Heart right ventricle (tissue), 16 donors: ENCODE measurements at regions not wholly inside any gene's neighbourhood (a gene's known extent, or its start where the extent isn't known, plus 50 kb on each side); places are given as distances from the start of the nearest gene placed in this dataset.

Source experiments
- ATAC-seq, 8 donors: fragments of 200-7000 bp; cut with Tn5 transposase; one replicate each; pipeline ENCODE4 v1.9.1; 2020; ENCODE audit warnings: mild to moderate bottlenecking in 8 of 8, moderate library complexity in 8 of 8, moderate number of reproducible peaks in 1 of 8
- DNase-seq, 2 donors: peaks; one replicate each; pipeline ENCODE4 v3.0.0-alpha.2; 2020
- H3K27ac ChIP-seq, 10 donors: fragments of 200-600 bp; sonication (generic) in 2 of 10; one replicate each; pipeline versions ENCODE4 v1.5.0 to v1.8.0; 2020 to 2022; ENCODE audit warnings: mild to moderate bottlenecking in 3 of 10
- H3K27me3 ChIP-seq, 7 donors: fragments of 200-600 bp; one replicate each; pipeline ENCODE4 v1.8.0; 2021 to 2022; ENCODE audit warnings: mild to moderate bottlenecking in 2 of 7
- H3K36me3 ChIP-seq, 9 donors: fragments of 200-600 bp; sonication (generic) in 1 of 9; one replicate each; pipeline versions ENCODE4 v1.5.0 to v1.8.0; 2020 to 2022; ENCODE audit warnings: mild to moderate bottlenecking in 2 of 9
- H3K4me1 ChIP-seq, 9 donors: fragments of 200-600 bp; sonication (generic) in 1 of 9; one replicate each; pipeline versions ENCODE4 v1.5.0 to v1.8.0; 2020 to 2022; ENCODE audit warnings: mild to moderate bottlenecking in 4 of 9
- H3K4me3 ChIP-seq, 10 donors: fragments of 200-600 bp; sonication (generic) in 2 of 10; one replicate each; pipeline versions ENCODE4 v1.5.0 to v1.8.0; 2020 to 2022; ENCODE audit warnings: mild to moderate bottlenecking in 7 of 10, moderate library complexity in 2 of 10
- H3K9me3 ChIP-seq, 11 donors: fragments of 200-600 bp in 10 of 11; sonication (generic) in 2 of 11; one replicate each; pipeline versions ENCODE4 v1.5.0 to v1.8.0; 2013 to 2022; ENCODE audit warnings: mild to moderate bottlenecking in 2 of 11, control low read depth in 1 of 11, moderate library complexity in 1 of 11
- CTCF ChIP-seq, 9 donors: fragments of 200-600 bp; sonication (generic) in 2 of 9; IDR thresholded peaks; one replicate each; pipeline versions ENCODE4 v1.5.0 to v1.8.0; 2021 to 2022; ENCODE audit warnings: antibody characterized with exemption in 9 of 9, mild to moderate bottlenecking in 5 of 9, moderate library complexity in 1 of 9
- WGBS, 2 donors: extraction: QIAGEN DNeasy Blood & Tissue Kit; methylation state at CpG; one replicate each; pipeline ENCODE4 v1.1.7; 2013; ENCODE audit warnings: inconsistent platforms in 1 of 2; 5-methylcytosine and 5-hydroxymethylcytosine counted together
- intact Hi-C, 10 donors: fragments of 100-400 bp; cut with DNase I; formaldehyde crosslinking; loops; one replicate each; pipeline versions ENCODE4 v1.11.1 to v1.14.2; 2022
- donor health status: Arrhythmogenic right ventricular cardiomyopathy.
- donor health status: ischemic (EF 13 %, LVEDD 7.1; RV severe dilation, severe dysfunction).
- donor health status: healthy with polysubstance abuse.
- donor health status: DM: no; HTN: yes; CAD: no.
- donor health status: DM: no; HTN: no; CAD: no.
- donor health status: ischemic (EF 25% LVEDD 6.9; RV normal size, moderate dysfunction).
- donor health status: ischemic (EF 25% LVEDD 5.7; RV mildly dilated, moderate dysfunction).
- donor health status: healthy.
- donor health status: DM: yes; HTN: yes; CAD: no.
- donor health status: Ischemic cardiomyopathy.
- donor health status: ischemic (EF 35%, LVEDD 5.7; RV mildly dilated, moderate dysfunction).
- donor health status: nonischemic (EF 11% LVEDD 7.7; RV severe dilation, severe dysfunction).
- donor health status: DM: yes; HTN: yes; CAD: no.
- donor health status: PGD.
- donor health status: ischemic (EF 29% LVEDD 5.4; RV normal size, mild dysfunction).
- donor health status: nonischemic (EF 23%, LVEDD 6.1; RV moderate dilation, normal function).

GRCh38 chr10:52858722-52859121 lies 86.1 kb upstream of the MBL2 start:
- Histone ChIP-seq H3K9me3 (no peaks in the 10 kb centered on the region), H3K4me1 (peaks cover 0 to under 1% (median 0%) of the 10 kb centered on the region in 9 donors), H3K27ac (no peak overlapping the region), H3K27me3 (no peaks in the 10 kb centered on the region), H3K4me3 (no peak overlapping the region), H3K36me3 (no peaks in the 10 kb centered on the region)
- no peak for TF ChIP-seq CTCF (IDR thresholded peaks at IDR 0.05)
- WGBS, 2 donors = 47 to 50% methylated on average over 2 of the region's 2 CpGs
- intact Hi-C loops = no loop called here
- ATAC-seq = peak in 1 of 8 donors; percentile 31
- DNase-seq = no peak

DNA sequence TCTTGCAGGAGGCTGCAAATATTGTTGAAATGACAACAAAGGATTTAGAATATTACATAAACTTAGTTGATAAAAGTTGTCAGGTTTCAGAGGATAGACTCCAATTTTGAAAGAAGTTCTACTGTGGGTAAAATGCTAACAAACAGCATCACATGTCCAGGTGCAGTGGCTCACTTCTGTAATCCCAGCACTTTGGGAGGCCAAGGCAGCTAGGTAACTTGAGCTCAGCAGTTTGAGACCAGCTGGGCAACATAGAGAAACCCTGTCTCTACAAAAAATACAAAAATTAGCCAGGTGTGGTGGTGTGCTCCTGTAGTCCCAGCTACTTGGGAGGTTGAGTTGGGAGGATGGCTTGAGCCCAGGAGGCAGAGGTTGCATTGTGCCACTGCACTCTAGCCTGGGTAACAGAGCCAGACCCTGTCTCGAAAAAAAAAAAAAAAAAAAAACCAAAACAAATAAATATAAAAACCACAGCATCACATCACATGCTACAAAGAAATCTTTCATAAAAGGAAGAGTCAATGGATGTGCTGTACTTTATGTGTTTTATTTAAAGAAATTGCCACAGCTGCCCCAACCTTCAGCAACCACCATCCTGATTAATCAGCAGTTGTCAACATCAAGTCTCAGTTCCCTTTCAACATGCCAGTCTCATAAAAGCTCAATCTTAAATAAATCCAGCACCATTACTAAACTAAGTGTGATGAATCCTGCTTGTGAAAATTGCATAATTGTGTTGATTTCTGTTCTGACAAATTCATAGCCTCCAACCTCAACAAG lies 83.2 kb upstream of the MBL2 start:
- TF ChIP-seq CTCF (IDR thresholded peaks at IDR 0.05) = no peak
- no peak for DNase-seq
- H3K4me1 ChIP-seq = no peaks in the 10 kb centered on the region
- WGBS, 2 donors = 65 to 78% methylated on average over 1 of the region's 1 CpG
- ATAC-seq = no peak
- no peak overlapping the region for H3K27ac ChIP-seq
- no peaks in the 10 kb centered on the region for H3K27me3 ChIP-seq
- intact Hi-C loops = no loop called here
- no peak overlapping the region for H3K4me3 ChIP-seq
- H3K36me3 ChIP-seq = no peaks in the 10 kb centered on the region
- H3K9me3 ChIP-seq = no peaks in the 10 kb centered on the region

GRCh38 chr10:52853704-52854103 lies 81.1 kb upstream of the MBL2 start:
- Histone ChIP-seq H3K9me3 (no peaks in the 10 kb centered on the region), H3K27ac (no peak overlapping the region), H3K4me1 (no peaks in the 10 kb centered on the region), H3K4me3 (no peak overlapping the region), H3K27me3 (no peaks in the 10 kb centered on the region), H3K36me3 (no peaks in the 10 kb centered on the region)
- intact Hi-C loops = no loop called here
- DNase-seq (no peak), ATAC-seq (no peak)
- TF ChIP-seq CTCF (IDR thresholded peaks at IDR 0.05) = no peak
- 78 to 82% methylated on average over 4 of the region's 4 CpGs for WGBS, 2 donors

DNA sequence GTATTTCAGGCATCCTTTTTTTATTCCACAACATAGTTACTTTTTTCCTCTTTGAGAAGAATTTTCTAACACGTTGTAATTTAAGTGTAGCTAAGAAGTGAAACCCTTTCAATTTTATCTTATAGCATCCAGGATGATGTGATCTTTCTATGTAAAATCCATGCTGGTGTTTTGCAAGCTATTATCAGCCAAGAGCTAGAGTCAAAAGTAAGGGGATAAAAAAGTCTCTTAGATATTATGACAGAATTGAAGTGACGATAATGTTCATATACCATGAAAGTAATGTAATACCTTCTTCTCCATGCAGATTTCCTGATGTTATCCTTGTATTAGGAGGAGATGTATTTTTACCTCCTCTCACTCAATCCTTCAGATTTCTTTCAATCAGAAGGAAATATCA lies 64.2 kb upstream of the MBL2 start:
- no peak for TF ChIP-seq CTCF (IDR thresholded peaks at IDR 0.05)
- Histone ChIP-seq H3K4me1 (no peaks in the 10 kb centered on the region), H3K4me3 (no peak overlapping the region), H3K36me3 (no peaks in the 10 kb centered on the region), H3K27ac (no peak overlapping the region), H3K9me3 (peaks cover 0 to 42% (median 14%) of the 10 kb centered on the region in 11 donors), H3K27me3 (no peaks in the 10 kb centered on the region)
- intact Hi-C loops = no loop called here
- ATAC-seq = no peak
- WGBS, 2 donors = 84 to 85% methylated on average over 2 of the region's 2 CpGs
- DNase-seq = no peak
